Kidney epithelial cell (primary cell): ENCODE measurements at regions not wholly inside any gene's neighbourhood (a gene's known extent, or its start where the extent isn't known, plus 50 kb on each side); places are given as distances from the start of the nearest gene placed in this dataset.

ENCODE experiments used
- DNase-seq: peaks from one replicate; pipeline ENCODE4 v3.0.0-alpha.2; 2010; ENCODE audit warnings: low read depth
- H3K27me3 ChIP-seq: 2 replicates; pipeline ENCODE4 v1.6.0; 2011; ENCODE audit warnings: low read length; ENCODE audit not compliant: control insufficient read depth, insufficient read depth
- H3K36me3 ChIP-seq: 2 replicates; pipeline ENCODE4 v1.5.1; 2011; ENCODE audit warnings: low read length; ENCODE audit not compliant: control insufficient read depth, insufficient read depth
- H3K4me3 ChIP-seq: 2 replicates; pipeline ENCODE4 v1.5.1; 2011; ENCODE audit warnings: low read depth, mild to moderate bottlenecking, control low read depth, low read length
- CTCF ChIP-seq: IDR thresholded peaks from 2 replicates; pipeline ENCODE4 v1.5.1; 2011; ENCODE audit warnings: mild to moderate bottlenecking, moderate library complexity, low read length, control low read depth, inconsistent platforms; ENCODE audit not compliant: insufficient read depth, poor library complexity, severe bottlenecking

GRCh38 chr1:232368821-232369321, 261.1 kb downstream of the SIPA1L2 start:
- no peaks in the 10 kb centered on the region for H3K27me3 ChIP-seq
- TF ChIP-seq CTCF: no peak
- H3K36me3 ChIP-seq: no peaks in the 10 kb centered on the region
- no peak for DNase-seq
- H3K4me3 ChIP-seq: no peak overlapping the region

- H3K36me3 ChIP-seq: no peaks in the 10 kb centered on the region
- no peak for TF ChIP-seq CTCF
- DNase-seq: no peak
- no peak overlapping the region for H3K4me3 ChIP-seq
- H3K27me3 ChIP-seq: no peaks in the 10 kb centered on the region
Observed at GRCh38 chr1:232367293-232367692, 262.6 kb downstream of the SIPA1L2 start.

- Histone ChIP-seq H3K36me3 (no peaks in the 10 kb centered on the region), H3K27me3 (no peaks in the 10 kb centered on the region), H3K4me3 (no peak overlapping the region)
- TF ChIP-seq CTCF: no peak
- DNase-seq: no peak
Observed at GRCh38 chr1:232364654-232365382, 265.1 kb downstream of the SIPA1L2 start.

- H3K27me3 ChIP-seq: no peaks in the 10 kb centered on the region
- H3K36me3 ChIP-seq: no peaks in the 10 kb centered on the region
- DNase-seq: no peak
- no peak for TF ChIP-seq CTCF
- H3K4me3 ChIP-seq: no peak overlapping the region
Observed at GRCh38 chr1:232363008-232363407, 266.9 kb downstream of the SIPA1L2 start.

GRCh38 chr1:232357416-232357815, 272.5 kb downstream of the SIPA1L2 start:
- no peaks in the 10 kb centered on the region for H3K36me3 ChIP-seq
- DNase-seq: no peak
- no peak for TF ChIP-seq CTCF
- H3K4me3 ChIP-seq: no peak overlapping the region
- H3K27me3 ChIP-seq: no peaks in the 10 kb centered on the region

- H3K36me3 ChIP-seq: no peaks in the 10 kb centered on the region
- TF ChIP-seq CTCF: no peak
- DNase-seq: no peak
Observed at GRCh38 chr1:232355162-232356006, 274.5 kb downstream of the SIPA1L2 start.

More at GRCh38 chr1:232355162-232356006, 274.5 kb downstream of the SIPA1L2 start:
- Histone ChIP-seq H3K4me3 (no peak overlapping the region), H3K27me3 (no peaks in the 10 kb centered on the region)
